Stimulated activated CD8-positive, alpha-beta memory T cell treated with anti-CD3 and anti-CD28 coated beads, Interleukin-12 subunit alpha, Interleukin-12 subunit beta, amount 100 ng/mL, for 1 hour (primary cell): ENCODE measurements at regions not wholly inside any gene's neighbourhood (a gene's known extent, or its start where the extent isn't known, plus 50 kb on each side); places are given as distances from the start of the nearest gene placed in this dataset.
"Not testable (repeated sequence)": the region's sequence is repeated elsewhere in the genome, so short reads cannot be mapped to it uniquely, and the experiment has no call there.

ENCODE experiments used
- DNase-seq: peaks from one replicate; pipeline ENCODE4 v3.0.0-alpha.2; 2020; ENCODE audit warnings: low read depth

DNA sequence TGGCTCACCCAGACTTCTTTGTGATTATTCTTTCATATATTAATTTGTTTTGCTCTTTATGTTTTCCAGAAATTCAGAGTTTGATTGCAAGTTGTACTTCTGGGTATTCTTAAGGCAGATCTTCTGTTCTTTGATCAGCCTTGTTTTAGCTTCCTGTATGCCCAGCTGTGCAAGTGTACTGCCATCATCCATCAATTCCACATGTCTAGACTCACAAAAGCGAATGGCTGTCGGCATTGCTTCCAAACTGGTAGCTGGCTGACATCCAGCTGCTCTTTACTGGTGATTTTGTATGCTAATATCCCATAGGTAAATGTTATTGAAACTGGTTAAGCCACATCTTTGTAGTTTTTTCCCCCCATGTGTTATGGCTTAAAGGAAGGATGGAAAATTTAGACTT lies 1084.8 kb upstream of the CITED2 start:
- DNase-seq = no peak

DNA sequence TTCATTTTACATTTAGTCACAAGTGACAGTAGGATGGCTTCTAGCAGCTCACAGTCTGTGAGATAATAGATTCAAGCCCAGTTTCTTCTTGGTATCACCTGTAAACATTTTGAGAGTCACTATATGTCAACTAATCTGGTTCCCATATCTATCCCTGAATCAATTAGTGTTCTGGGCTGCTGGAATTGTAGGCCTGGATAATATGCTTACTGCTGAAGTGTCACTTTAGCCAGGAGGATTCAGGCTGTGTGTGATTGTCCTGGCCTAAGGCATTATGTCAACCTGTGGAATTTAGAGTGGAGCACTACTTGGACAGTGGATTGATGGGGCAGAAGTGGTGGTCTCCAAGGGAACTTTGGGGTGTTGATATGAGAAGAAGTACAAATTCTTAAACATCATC lies 1071.8 kb upstream of the CITED2 start:
- DNase-seq = no peak

DNA sequence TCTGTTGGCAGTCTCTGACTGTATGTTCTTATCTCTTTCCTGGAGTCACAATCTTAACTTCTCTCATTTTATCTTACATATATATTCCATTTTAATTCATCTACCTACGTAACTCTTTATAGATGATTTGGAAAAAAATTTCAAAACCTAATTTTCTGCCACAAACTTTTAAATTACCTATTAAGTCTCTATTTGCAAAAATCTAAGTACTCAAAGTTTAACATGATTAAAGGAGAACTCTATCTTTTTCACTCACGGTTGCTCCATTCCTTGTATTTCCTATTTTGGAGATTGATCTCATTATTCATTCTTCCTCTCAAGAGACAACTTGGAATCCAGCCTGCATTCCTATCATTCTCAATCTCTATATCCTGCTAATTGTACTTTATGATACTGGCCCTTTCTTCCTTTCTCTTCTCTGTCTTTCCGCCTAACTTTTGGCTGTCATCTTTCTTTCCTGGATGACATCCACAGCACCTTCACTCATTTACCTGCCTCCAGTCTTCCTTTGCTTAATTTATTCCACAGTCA lies 1071.1 kb upstream of the CITED2 start:
- DNase-seq = no peak

DNA sequence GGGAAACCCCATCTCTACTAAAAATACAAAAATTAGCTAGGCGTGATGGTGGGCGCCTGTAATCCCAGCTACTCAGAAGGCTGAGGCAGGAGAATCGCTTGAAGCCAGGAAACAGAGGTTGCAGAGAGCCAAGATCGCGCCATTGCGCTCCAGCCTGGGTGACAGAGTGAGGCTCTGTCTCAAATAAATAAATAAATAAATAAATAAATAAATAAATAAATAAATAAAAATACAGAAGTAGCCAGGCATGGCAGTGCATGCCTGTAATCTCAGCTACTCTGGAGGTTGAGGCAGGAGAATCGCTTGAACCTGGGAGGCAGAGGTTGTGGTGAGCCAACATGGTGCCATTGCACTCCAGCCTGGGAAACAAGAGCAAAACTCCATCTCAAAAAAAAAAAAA lies 1068.7 kb upstream of the CITED2 start:
- not testable (repeated sequence) for DNase-seq

DNA sequence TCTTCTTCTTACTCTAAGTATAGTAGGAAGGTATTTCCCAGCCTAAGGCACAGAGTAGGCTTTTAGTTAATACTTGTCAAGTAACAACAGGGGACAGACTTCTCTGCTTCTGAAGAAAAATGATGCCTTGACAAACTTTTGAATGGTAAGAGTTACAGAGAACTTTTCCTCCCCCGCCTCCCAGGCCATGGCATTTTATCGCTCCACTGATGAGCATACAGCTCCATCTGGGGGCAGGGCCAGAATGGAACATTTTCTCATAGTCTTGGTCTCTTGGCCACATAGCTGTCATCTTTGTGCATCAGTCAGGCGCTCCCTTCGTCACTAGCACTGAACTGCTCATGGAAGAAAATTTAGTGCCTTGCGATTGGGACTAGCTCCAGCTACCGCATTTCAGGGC lies 1066.8 kb upstream of the CITED2 start:
- no peak for DNase-seq

DNA sequence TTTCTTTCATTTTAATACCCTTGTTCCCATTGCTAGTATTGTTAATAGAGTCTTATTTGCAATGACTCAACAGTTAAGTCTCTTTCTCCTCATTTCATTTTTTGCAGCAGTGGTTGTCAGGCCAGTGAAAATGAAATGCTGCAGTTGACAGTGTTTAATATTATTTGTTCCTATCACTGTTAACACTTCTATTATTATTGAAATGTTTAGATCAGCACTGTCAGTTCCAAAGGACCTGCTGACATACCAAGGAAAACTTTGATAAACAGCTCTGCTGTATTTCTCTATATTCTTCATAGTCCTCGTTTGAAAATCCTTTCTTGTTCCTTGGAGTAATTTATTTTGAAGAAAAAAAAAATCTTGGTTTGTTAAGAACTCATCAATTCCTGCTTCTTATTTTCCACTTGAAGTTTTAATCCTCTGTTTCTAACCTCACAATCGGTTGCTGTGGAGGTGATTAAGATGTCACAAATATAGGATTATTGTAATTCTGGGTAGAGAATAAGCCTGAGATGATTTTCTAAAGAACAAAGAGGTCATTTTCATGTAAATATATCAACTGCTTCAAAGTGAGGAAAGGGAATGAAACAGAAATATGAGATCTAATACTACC lies 1065.9 kb upstream of the CITED2 start:
- no peak for DNase-seq

DNA sequence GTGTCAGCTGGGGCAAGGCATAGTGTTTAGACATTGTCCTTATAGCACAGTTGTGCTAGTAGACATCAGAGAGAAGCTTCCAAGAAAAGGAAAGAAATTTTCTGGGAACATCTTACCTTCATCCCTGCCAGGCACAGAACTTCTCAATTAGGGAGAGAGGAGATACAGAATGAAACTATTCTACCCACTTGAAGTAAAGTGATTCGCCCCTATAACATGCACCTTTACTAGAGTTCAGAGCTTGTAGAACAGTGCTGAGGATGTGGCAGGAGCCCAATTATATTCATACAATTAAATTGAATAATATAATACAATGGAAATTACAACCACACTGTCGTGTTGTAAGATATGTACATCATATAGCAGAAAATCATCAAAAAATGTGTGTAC lies 1063.9 kb upstream of the CITED2 start:
- no peak for DNase-seq

DNA sequence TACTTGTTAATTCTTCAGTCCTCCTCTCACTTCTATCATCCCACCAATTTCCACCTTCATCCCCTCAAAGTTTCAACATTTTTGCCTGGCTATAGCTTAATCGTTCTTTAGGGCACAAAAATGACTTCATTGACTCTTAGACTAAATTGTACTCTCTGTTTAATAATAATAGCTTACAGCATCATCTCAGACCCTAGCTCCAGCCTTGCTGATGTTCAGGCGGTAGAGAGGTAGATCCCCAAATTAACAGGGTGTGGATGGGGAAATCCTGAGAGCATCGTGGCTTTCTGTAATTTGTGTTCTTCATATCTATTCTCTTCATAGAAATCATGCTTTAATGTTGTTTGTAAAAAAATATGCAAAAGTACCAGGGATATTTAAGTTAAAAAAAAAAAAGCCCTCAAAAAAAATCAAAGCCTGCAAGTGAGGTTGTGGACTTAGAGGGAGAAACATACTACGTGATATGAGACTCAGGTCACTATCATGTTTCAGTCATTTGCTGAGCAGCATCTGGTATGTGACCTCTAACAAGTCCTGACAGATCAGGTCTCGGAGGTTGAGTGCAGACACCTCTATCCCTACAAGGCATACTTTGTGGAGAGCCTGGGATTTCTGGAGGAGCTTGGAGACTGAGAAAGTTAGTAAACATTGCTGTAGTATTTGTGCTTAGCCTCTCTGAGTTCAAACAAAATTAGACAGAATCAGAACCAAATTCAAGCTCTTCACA lies 1063.3 kb upstream of the CITED2 start:
- DNase-seq = no peak

DNA sequence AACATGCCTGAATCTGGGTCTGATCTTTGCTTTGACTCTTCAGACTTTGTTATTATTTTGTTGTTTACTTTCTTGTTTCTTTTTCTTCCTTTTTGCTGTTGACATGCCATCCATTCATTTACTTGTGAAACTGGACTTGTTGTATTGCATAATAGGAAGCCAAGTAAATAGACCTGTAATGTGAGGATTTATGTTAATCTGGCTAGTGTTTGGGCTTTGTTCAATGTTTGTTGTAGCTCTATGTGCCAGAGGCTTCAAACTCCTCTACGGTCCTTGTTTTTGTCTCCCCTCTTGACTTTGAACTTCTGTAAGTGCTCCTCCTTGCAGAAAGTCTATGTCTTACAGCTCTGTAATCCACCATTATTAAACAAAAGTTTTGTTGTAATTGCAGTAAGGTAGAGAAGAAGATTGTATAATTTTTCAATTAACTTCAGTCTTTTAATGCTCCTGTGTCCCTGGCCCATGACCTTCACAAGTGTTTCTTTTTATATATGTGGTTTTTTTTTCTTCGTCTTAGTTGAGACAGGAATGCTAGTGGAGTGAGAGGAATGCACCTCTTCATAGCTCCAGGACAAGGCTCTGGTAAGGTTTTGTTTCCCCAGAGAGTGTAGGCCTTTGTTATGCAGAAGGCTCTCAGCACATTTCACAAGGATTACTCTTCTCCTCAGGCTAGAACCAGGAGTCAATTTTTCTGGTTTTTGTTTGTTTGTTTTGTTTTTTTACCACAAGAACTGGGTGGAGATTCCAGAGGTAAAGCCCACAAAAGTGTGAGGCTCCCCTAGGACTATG lies 1061.8 kb upstream of the CITED2 start:
- DNase-seq = no peak

DNA sequence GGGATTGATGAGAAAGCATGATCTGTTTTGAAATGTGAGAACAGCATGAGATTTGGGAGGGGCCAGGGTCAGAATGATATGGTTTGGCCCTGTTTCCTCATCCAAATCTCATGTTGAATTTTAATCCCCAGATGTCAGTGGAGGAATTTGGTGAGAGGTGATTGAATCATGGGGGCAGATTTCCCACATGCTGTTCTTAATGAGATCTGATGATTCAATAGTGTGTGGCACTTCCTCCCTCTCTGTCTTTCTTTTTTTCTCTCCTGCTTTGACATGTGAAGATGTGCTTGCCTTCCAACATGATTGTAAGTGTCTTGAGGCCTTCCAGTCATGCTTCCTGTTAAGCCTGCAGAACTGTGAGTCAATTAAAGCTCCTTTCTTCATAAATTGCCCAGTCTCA lies 1060.3 kb upstream of the CITED2 start:
- no peak for DNase-seq

DNA sequence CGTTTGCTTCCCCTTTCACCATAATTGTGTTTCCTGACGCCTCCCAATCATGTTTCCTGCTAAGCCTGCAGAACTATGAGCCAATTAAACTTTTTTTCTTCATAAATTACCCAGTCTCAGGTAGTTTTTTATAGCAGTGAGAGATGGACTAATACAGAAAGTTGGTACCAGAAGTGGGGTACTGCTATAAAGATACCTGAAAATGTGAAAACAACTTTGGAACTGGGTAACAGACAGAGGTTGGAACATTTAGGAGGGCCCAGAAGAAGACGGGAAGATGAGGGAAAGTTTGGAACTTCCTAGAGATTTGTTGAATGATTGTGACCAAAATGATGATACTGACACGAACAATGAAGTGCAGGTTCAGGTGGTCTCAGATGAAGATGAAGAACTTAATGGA lies 1058.6 kb upstream of the CITED2 start:
- DNase-seq = no peak

DNA sequence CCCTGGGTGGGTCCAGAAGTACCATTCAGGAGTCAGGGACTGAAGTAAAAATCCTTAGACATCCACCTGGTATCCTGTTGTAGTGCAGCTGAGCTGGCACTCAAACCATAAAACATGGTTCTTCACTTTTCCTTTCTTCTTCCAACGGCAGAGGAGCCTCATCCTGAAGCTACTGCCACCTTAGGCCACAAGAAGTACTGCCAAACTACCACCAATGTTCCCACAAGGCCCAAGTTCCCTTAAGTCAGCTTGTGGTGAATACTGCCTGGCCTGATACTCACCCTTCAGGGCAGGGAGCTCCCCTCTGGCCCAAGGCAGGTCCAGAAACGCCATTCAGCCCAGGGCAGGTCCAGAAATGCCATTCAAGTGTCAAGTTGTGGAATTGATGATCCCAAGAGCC lies 1053.4 kb upstream of the CITED2 start:
- no peak for DNase-seq

DNA sequence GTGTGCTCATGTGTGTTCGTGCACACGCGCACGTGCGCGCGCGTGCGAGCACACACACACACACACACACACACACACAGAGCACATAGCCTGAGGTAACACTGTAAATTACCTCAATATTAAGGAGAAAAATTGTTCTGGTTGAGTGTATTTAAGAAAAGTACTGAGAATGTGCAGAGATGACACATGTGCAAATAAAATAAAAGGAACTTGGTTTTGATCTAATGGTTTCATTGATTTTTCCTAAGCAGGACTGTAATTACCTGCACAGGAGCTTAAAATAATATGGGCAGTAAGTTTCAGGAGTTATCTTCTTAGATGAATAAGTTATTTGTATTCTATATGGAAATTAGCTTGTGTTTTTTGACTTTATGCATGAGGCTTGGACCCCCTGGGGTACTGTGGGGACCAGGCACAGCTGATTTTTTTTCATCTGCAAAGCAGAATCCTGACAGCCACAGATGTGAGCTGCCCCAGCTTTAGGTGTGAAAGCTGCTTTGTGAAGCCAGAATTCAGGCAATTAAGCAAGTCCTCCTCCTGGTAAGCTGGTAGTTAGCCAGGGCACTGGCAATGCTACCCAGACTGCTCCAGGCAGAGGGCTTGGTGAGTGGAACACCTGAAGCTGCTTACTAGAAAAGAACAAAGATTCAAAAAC lies 1040.6 kb upstream of the CITED2 start:
- no peak for DNase-seq

DNA sequence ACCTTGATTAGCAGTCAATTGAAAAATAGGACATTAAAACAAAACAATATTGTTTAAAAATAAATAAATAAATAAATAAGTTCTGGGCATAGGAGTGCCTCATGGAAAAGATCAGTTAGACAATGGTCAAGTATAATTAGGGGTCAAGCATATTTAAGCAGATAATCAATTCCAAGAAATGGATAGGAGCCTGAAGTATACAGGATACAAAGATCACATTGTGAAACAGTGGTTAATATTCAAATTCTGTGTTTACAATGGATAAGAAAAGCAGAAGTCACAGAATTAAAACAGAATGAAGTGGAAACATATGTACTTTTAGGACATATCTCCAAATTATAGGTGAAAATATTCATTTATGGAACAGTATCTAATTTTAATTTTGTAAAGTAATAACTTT lies 1028.6 kb upstream of the CITED2 start:
- no peak for DNase-seq

DNA sequence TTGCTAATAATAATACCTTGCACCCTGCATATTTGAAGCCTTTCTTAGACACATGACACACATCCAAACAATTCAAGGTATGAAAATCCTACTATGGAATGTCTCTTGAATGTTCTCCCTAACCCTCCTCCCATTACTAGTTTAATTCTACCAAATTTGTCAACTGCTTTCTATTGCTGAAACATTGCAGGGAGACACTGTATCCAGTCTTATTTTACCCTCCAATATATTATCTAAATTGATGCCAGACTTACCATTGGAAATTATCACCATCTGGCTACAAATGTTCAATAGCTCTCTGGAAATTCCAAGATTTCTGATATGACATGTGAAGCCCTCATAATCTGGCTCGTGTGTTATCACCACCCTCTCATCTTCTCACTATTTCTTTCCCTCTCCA lies 1027.3 kb upstream of the CITED2 start:
- no peak for DNase-seq

DNA sequence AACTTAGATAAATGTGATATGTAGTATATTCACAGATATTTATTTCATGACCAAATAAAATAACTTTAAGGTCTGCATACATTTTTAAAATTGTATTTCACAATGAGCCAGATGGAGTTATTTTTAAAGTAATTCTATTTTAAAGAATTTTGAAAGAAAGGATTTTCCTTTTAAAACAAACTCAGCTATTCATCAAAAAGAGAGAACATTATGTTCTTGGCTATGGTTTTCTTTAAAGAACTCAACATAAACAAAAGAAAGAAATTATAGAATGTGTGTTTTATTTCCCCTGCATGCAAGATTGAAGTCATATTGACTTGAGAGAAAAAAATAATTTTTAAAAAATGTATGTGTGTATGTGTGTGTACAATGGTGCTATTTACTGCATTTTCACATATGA lies 1023.6 kb upstream of the CITED2 start:
- DNase-seq = no peak

DNA sequence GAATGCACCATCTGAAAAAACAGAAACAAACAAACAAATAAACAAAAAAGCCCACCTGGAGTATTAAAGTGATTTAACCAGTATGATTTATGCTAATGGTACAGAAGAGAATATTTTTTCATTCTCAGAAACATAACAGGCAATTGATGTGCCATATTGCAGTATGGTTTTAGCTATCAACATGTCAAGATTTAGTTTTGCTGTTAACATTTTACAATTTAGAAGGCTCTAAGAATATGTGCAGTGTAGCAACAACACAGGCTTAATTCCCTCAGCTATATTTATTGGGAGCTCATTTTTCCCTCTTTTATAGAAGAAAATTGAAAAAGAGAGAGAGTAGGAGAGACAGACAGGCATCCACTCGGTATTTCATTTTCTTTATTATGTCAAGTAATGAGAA lies 1022.7 kb upstream of the CITED2 start:
- no peak for DNase-seq

DNA sequence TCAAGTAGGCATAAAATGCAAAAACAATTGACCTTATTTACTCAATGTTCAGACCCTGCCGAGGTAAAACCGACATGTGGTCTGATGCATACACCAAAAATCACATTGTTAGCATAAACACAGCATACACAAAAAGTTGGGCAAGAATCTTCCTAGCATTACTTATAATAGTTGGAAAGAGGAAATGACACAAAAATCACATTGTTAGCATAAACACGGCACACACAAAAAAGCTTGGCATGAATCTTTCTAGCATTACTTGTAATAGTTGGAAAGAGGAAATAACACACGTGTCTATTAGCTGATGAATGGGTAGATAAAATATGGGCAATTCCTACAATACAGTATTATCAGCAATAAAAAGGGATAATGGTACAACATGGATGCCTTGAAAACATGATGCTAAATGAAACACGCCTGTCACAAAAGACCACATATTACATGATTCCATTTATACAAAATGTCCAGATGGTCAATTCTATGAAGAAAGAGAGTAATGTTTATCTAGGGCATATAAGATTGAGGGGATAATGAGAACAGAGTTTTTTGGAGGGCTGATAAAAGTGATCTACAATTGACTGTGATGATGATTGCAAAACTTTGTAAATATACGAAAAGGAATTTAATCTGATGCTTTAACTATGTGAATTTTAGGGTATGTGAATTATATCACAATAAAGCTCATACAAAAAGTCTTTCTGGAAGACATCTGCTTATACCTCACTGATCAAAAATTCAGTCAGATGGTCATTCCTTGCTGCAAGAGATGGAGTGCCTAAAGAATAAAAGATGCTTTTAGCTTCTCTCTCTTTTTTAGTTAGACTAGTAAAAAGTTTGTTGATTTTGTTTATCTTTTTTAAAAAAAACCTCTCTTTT lies 1019.5 kb upstream of the CITED2 start:
- DNase-seq = no peak

DNA sequence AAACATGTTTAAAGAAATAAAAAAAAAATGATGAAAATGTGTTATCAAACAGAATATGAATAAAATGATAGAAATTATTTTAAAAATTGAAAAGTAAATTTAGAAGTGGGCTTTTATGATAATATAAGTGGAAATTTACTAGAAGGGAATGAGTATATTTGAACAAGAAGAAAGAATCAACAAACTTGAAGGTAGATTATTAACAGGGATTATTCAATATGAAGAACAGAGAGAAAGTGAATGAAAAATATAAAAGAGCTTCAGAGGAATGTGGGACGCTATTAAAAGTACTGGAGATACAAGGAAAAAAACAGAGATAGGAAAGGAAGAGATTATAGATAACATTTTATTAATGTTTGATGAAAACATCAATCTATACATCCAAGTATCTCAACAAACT lies 1014.4 kb upstream of the CITED2 start:
- no peak for DNase-seq

DNA sequence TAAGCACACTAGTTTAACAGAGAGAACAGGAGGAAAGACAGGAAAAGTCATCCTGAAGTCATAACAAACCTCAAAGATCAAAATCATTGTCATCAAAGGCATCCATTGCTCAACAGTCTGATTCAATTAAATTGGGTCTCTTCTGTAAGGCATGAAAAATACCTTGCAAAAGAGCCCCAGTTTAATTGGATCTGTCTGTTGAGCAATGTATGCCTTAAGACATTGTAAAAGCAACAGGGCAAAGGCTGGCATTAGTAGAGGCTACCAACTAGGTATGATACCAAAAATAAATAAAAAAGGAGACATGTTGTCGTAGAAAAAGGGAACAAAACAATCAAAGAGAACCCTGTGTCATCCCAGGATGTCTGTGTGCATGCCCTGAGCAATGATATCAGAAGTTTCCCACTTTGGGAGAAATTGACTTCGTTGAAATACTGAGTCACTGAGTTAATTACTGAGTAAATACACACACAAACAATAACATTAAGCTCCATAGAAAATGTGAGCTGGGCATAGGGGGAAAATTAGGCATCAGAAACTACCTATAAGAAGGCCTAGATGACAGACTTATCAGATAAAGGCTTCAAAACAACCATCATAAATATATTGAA lies 1013.8 kb upstream of the CITED2 start:
- DNase-seq = no peak

DNA sequence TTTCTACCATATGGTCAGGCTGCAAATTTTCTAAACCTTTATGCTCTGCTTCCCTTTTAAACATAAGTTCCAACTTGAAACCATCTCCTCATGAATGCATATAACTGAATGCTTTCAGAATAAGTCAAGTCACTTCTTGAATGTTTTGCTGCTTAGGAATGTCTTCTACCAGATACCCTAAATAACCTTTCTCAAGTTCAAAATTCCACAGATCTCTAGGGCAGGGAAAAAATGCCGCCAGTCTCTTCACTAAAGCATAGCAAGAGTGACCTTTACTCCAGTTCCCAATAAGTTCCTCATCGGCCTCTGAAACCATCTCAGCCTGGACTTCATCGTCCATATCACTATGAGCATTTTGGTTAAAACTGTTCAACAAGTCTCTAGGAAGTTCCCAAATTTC lies 1011.2 kb upstream of the CITED2 start:
- no peak for DNase-seq
